ENCODE measurements at regions not wholly inside any gene's neighbourhood (a gene's known extent, or its start where the extent isn't known, plus 50 kb on each side); places are given as distances from the start of the nearest gene placed in this dataset.
"Not testable (repeated sequence)": the region's sequence is repeated elsewhere in the genome, so short reads cannot be mapped to it uniquely, and the experiment has no call there.

DNA sequence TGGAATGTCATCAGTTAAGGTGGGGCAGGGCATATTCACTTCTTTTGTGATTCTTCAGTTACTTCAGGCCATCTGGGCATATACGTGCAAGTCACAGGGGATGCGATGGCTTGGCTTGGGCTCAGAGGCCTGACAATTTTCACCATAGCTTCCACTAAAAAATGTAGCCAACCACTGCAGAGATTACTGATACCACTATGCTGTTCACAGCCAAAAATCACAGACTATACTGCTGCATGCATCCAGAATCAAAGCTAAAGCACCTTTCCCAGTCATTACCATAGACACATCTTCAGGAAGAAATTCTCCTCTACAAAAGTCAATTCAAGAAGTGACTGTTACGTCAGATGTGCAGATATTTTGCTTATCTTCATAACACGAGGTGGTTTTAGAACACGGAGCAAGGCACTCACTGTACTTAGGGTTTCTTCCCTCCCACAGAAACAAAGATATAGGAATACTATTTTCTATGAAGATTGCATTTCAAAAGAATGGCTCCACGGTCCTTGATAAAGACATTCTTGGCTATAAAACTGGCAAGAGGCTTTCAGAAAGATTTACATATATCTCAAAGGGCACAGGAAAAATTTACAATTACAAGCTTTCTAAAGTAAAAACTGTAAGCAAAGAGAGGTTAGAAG lies 1556.6 kb upstream of the PRR20A start:
- FAIRE-seq: no peak

DNA sequence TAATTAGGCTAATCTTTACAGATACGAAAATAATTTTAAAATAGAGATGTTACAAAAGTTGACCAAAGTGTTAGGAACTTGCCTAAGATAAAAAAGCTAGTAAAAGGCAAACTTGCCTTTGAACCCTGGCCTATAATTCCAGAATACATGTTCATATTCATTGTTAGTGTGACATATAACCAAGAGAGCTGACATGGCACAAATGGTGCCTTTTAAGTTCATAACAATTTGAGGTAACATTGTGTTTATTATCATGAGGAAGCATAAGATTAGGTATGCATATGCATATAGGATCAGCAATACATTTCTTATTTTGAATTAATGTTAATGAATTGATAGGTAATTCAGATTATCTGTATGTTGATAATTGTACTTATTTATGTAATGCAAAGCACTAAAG lies 1537.9 kb upstream of the PRR20A start:
- no peak for FAIRE-seq

DNA sequence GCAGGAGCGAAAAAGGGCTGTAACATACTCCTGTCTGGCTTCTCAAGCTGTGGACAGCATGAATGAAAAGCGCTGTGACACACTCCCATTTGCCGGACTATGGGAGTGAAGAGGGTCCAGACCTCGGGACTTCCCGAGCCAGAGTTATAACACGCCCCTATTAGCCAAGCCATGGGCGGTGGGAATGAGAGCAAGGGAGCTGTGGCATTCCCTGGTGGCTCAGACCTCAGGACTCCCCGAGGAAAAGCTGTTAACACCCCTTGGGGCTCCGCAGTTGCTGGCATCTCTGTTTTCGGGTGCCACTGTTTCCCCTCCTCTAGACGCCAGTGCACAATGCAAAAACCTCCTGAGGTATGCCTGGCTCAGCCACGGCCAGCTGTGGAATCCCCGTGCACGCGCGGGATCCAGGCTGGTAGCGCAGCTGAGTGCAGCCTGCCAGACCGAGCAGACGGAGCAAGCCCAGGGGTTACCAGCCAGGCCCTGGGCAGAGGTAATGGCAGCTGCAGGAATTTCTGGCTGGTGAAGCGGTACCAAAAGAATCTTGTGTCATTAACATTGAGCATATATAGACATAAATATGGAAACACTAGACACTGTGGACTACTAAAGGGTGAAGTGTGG lies 1534.6 kb upstream of the PRR20A start:
- no peak for FAIRE-seq

DNA sequence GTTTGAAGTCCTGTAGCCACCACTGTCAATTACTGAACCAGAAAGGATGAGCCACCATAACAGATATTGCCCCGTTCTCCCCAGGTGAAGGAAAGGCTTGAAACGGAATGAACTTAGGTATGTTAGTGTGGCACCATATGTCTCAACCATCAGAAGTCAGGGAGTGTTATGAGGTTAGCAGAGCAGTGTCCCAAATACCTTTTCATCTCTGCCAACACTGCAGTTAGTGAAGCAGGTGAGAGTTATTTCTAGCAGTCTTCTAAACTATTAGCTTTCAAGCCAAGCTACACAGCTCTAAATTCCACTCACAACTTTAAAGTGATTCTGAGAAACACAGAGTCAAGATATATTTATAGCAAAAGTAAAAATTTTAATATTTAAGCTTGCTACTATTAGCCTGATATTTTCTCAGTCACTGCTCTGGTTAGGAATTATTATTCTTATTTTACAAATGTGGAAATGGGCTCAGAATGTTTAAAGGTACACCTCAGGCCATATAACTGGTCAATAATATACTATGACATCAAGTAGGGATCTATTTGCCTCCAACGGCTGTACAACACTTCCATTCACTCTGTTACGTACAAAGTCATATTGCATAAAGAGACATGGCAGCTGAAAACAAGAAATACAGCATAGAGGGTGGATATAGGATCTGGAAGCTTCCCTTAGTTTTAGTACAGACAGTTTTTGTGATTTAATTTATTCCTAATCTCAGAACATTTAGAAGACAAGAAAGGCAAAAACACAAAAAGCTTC lies 1527.1 kb upstream of the PRR20A start:
- FAIRE-seq: no peak

DNA sequence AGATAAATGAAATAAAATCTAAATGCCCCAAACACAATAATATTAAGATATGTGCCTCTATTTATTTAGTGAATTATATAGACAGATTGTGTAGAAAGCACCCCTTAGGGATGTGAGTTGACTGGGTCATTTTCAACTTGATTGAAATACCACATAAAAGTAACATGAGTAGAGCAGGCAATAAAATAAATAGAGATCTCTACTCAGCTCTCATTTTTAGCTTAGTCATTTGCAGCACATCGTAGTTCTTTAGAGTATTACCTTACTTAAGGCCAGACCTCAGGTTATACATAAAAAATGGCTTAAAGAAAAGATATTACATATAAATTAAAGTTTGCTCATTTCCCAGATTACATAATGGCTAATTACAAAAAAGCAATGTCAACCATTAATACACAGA lies 1525.6 kb upstream of the PRR20A start:
- no peak for FAIRE-seq

DNA sequence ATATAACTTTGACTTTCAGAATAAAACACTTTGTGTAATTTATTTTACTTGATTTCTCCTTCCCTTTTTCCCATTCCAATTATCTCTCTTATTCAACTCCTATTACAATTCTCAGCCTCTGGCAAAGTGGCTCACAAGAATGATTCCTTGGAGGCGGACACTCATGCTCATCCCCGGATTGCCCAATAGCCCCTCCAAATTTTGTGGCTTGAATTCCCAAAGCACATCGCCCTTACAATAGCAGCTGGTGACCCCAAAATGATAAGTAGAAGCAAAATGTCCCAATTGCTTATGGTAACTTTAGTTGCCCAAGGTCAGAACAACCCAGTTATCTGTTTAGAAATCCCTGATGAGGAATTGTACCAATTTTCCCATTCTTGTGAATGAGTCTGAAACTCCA lies 1523.5 kb upstream of the PRR20A start:
- FAIRE-seq: no peak

DNA sequence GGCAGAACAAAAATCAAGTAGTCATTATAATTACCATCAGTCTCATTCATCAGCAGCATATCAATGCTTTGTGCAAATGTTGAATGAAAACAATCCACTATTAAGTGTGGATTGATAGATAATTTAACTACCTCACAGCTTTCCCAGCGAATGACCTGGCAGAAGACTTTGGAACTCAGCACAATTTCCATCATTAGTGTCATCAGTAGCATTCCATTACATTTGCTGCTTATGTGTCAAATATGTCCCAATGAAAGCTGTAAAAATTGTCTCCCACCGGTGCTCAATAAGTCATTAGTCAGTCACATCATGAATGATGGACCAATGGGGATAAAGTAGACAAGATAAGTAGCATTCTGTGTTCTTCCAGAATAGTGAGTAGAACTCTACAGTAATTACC lies 1513.5 kb upstream of the PRR20A start:
- no peak for FAIRE-seq

DNA sequence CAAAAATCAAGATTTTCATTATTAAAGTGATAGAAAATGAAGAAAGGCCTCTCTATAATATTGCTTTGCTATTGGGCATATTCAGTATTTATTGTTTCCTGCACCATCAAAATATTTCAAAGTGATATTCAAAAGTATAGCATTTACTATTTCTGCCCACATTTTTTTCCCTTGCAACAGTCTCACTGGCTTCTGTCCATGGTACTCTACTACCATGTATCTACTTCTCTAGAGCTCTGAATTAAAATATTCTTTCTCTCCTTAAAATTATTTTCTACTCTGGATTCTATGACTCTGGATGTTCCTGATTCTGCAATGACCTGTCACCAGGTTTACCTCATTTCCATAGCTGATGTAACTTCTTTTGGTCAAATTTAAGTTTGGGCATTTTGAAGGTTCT lies 1508.3 kb upstream of the PRR20A start:
- FAIRE-seq: no peak

DNA sequence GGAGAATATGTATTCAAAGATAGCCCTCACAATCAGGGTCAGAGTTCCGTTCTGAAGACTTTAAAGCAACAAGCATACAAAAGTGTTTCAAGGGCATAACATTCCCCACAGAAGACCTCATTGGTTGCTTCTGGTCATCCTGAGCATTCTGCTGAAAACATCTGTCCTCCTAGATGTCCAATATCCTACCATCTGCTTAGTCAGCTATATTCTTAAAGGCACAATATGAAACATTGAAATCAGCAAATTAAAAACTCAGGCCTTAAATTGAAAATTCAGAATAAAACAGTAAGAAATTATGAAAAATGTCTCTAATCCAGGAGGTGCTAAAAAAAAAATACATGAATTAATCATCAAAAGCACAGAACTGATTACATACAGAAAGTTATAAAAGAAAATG lies 1491.2 kb upstream of the PRR20A start:
- no peak for FAIRE-seq

DNA sequence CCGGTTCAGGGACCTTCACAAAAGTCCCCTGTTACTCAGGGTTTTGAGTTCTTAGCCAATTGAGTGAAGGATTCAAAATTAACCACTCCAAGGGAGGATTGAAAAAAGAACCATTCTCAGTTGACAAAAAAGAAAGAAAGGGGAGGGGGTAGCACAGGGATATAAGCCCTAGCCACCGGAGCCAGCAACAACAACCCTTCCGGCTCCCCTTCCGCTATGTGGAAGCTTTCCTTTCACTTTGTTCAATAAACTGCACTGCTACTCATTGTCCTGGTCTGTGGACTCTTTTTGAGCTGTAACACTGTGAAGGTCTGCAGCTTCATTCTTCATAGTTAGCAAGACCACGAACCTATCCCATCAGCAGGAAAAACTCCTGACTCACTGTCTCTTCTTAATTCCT lies 1488.1 kb upstream of the PRR20A start:
- no peak for FAIRE-seq

DNA sequence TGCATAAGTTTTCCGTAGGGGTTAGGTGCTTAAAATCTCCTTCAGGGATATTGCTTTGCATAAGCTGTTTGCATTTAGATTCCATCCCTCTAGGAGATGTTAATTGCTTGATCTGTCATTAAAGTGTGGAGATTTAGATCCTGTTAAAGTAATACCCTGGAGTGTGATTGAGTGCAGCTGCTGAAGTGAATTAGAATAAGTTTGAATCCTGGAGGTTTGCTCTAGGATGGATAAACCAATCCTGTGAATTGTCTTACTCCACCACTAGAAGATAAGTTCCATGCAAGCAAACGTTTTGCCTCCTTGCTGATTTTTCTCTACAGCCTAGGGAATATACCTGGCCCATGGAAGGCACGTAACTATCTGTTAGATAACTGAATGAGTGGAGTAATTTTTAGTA lies 1487.2 kb upstream of the PRR20A start:
- FAIRE-seq: no peak

DNA sequence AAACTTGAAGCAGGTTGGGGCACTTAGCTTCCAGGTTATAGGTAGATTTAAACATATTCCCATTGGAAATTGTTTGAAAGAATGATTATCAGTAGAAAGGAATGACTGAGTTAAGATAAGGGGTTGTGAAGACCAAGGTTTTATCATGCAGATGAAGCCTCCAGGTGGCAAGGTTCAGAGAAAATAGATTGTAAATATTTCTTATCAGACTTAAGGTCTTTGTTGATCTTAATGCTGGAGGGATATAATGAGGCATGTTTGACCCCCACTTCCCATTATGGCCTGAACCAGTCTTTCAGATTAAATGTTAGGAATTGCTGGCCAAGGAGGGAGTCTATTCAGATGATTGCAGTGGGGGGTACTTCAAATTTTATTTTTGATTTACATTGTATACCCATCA lies 1486.5 kb upstream of the PRR20A start:
- FAIRE-seq: no peak

DNA sequence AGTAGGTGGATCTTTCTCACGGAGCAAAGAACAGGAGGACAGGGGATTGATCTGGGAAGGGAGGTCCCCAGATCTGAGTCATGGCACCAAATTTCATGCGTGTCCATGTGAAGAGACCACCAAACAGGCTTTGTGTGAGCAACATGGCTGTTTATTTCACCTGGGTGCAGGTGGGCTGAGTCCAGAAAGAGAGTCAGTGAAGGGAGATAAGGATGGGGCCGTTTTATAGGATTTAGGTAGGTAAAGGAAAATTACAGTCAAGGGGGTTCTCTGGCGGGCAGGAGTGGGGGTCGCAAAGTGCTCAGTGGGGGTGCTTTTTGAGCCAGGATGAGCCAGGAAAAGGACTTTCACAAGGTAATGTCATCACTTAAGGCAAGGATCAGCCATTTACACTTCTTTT lies 1480.5 kb upstream of the PRR20A start:
- not testable (repeated sequence) for FAIRE-seq

DNA sequence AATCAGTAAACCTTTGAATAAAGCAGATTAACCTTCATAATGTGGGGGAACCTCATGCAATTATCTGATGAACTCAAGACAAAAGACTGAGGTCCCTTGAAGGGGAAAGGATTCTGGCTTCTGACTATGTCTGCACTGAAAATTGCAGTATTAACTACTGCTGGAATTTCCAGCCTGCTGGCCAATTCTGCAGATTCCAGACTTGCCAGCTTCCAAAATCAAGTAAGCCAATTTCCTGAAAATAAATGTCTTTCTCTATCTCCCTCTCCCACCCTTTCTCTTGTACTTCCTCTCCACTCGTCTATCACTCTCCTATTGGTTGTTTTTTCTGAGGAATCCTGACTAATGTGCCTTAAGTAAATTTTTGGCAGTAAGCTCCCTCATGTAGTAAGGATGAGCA lies 1479.9 kb upstream of the PRR20A start:
- FAIRE-seq: no peak

DNA sequence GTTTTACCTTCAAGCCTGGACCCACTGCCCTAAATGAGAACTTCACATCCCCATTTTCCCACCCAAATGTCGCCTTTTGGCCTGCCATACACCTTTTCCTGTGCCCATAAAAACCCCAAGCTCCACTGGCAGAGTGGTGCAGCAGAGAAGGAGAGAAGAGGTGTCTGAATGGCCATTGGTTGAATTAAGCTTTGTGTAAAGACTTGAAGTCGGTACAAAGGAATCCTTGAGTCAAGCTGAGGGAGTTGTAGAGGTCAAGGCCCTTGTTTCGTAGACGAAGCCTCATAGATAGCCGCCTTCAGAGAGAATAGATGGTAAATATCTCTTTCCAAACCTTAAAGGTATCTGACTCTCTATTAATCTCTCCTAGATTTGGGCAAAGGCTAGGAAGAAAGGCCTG lies 1479.2 kb upstream of the PRR20A start:
- no peak for FAIRE-seq

DNA sequence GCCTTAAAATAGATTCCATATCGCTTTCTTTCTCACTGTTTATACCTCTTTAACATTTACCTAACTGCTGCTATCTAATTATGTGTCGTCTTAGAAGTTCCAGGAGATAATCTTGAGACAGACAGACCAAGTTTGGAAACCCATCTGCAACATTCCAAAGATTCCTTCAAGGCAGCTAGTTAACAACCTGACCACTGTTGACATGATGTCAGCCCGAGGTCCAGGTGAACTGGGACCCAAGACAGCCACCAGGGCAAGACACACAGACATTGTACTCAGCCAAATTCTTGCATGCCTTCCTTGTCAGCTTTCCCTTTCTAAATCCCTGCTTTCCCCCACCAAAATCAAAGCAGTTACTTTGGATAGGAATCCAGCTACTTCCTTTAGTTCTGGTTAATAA lies 1476.5 kb upstream of the PRR20A start:
- FAIRE-seq: no peak

DNA sequence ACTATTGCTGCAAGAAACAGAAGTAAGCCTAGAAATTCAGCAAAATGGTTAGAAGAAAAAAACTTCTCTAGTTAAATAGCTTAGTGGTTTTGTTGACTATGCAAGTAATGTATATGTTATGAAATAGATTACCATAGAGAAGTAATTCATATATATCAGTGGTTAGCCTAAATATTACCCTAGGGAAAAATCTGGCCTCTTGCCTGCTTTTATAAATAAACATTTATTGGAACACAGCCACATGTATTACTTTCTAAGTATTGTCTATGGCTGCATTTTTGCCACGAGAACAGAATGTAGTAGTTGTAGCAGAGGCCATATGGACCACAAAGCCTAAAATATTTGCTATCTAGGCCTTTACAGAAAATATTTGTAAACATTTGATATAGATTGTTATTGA lies 1471.7 kb upstream of the PRR20A start:
- FAIRE-seq: no peak

DNA sequence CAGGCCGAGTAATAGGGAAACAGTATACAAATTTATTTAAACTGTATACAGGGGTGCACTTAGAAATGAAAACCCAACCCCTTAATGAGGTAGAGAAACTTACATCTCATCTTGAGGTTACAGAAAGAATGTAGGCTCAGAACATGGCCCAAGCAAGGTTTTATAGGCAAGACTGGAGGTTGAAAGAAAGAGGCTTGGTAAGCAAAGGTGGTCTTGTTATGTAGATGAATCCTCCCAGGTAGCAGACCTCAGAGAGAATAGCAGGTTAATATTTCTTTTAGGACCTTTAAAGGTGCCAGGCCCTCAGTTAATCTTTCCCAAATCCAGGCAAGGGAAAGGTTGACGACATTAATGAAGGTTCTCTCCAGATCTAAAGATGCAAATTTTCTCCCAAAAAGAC lies 1466.8 kb upstream of the PRR20A start:
- no peak for FAIRE-seq

DNA sequence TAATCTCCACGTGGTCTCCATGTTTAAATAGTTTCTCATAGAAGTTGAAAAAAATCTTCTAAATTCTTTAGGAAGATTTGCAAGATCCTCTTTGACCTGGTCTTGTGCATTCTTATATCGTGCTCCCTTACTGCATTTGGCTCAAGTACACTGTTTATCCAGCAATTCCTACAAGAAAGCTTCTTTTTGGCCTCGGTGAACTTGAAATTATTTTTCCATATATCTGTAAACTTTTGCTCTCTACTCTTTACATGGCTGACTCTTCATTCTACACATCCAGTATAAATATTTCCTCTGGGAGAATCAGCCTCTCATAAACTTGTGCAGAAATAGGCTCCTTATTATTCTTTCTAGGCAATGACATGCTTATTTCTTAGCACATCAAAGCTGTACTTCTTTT lies 1457.9 kb upstream of the PRR20A start:
- FAIRE-seq: no peak

DNA sequence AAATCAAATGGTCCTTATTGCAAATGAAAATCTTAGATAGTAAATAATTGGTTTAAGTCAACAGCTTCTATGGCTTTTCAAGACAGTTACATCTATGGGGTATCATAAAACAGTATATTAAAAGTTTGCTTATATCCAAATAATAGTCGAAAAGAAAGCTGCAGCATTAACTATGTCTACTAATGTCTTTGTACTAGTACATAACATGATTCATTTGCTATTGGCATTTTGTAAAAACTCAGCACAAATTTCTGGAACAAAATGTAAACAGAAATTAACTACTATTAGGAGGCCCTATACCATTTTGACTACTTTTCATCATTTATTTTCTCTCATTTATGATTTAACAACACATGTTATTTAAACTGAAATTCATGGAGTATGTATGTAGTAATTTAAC lies 1435.2 kb upstream of the PRR20A start:
- FAIRE-seq: no peak

DNA sequence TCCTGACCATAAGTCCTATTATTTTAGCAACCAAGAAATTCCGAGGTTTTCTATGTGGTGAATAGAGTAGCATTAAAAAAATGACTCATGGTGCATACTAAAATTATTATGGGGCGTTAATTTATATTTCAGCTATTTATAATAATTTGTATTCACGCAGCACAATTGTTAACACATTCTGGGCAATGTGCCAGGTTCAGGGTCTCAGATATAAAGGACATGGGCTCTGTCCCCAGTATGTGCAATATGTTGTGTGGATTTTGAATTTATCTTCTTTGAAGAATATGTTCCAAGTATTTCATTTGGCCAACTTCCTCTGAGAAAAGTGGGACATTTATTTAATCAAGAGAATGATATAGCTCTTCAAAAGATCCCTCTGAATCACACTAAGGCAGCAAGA lies 1434.7 kb upstream of the PRR20A start:
- FAIRE-seq: no peak

DNA sequence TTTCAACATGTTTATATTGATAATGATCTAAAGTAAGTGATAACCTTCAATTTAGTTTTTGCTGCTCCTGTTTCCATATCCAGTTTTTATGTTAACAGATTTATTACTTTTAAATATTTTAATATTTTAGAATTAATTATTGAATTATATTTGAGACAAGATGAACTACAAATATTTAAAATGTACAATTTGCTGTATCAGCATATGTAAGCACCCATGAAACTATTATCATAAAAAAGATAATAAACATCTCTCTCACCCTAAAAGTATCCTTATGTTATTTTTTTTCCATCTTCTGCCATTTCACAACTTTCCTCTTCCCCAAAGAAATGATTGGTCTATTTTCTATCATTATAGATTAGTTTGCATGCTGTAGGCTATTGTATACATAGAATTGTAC lies 1426.6 kb upstream of the PRR20A start:
- FAIRE-seq: no peak

DNA sequence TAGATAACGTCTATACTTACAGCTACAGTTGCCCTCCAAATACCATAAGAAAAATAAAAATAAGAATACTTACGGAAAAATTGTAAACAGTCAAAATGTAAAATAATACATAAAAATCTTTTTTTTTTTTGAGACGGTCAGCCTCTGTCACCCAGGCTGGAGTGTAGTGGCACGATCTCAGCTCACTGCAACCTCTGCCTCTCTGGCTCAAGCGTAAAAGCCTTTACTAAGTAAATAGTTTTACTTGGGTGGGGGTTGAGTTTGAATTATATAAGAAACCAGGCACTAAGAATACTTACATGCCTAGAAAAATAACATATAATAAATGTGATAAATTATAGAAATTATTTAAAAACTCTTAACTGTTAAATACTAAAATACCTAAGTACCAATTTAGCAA lies 1413.0 kb upstream of the PRR20A start:
- FAIRE-seq: no peak

DNA sequence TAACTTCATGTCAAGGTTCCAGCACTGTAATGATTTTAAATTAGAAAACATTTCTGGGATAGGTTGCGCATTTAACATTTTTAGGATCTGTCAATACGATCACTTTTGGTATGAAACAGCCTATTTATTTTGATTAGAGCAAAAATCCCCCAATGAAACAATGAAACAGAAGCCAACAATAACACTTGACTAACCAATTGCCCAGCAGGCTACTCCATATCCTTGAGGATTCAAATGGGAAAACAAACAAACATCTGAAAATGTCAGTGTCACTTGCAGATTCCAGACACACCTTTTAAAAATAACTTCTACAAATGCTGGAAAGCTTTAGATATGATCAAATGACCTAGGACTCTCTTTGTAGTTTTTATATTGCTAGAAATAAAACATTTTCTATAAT lies 1412.5 kb upstream of the PRR20A start:
- no peak for FAIRE-seq

DNA sequence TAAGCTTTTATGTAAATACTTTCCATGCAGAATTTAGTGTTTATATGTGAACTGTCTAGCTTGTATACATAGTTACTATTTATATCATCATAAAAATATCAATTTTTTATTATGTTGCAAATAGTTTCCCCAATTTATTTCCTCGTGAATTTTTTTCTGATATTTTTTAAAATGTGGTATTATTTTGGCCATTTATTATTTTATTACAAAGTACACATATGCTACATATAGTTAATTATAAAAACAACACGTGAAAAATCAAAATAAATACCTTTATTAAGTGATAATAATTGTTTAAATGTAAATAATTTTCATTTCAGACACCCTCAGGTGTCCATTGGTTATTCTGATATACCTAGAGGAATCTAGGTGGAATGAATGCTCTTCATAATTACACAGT lies 1394.9 kb upstream of the PRR20A start:
- FAIRE-seq: no peak

All from TTC549 (cell line).